Gastrocnemius medialis (tissue), 4 donors: ENCODE measurements at regions not wholly inside any gene's neighbourhood (a gene's known extent, or its start where the extent isn't known, plus 50 kb on each side); places are given as distances from the start of the nearest gene placed in this dataset.

ENCODE experiments used
- ATAC-seq, 2 donors: fragments of 150-250 bp; one replicate each; pipeline ENCODE4 v1.9.1; 2016
- DNase-seq, 2 donors: peaks; one replicate each; pipeline ENCODE4 v3.0.0-alpha.2; 2019
- H3K27ac ChIP-seq, 4 donors: fragments of 200-600 bp; sonication (generic); 1 replicate in 1 of 4; 2 replicates in 3 of 4; pipeline ENCODE4 v1.5.1; 2016 to 2018; ENCODE audit warnings: mild to moderate bottlenecking in 2 of 4, moderate library complexity in 1 of 4
- H3K27me3 ChIP-seq, 3 donors: fragments of 200-600 bp; sonication (generic) in 2 of 3; 1 replicate in 1 of 3; 2 replicates in 2 of 3; pipeline versions ENCODE4 v1.5.1 to v1.6.0; 2016 to 2019; ENCODE audit warnings: mild to moderate bottlenecking in 1 of 3, moderate library complexity in 1 of 3
- H3K36me3 ChIP-seq, 2 donors: fragments of 200-600 bp; sonication (generic) in 1 of 2; one replicate each; pipeline ENCODE4 v1.5.1; 2017 to 2018
- H3K4me1 ChIP-seq, 2 donors: fragments of 200-600 bp; sonication (generic) in 1 of 2; one replicate each; pipeline ENCODE4 v1.5.1; 2016 to 2017; ENCODE audit warnings: mild to moderate bottlenecking in 2 of 2
- H3K4me3 ChIP-seq, 4 donors: fragments of 200-600 bp; sonication (generic) in 3 of 4; 1 replicate in 1 of 4; 2 replicates in 3 of 4; pipeline ENCODE4 v1.5.1; 2016 to 2019; ENCODE audit warnings: mild to moderate bottlenecking in 2 of 4
- H3K9me3 ChIP-seq, 3 donors: fragments of 200-600 bp; sonication (generic) in 2 of 3; 1 replicate in 1 of 3; 2 replicates in 2 of 3; pipeline ENCODE4 v1.5.1; 2016 to 2019
- POLR2A ChIP-seq, 2 donors: fragments of 450-650 bp; IDR thresholded peaks; one replicate each; pipeline ENCODE4 v1.6.1; 2017; ENCODE audit warnings: antibody characterized with exemption in 2 of 2, mild to moderate bottlenecking in 2 of 2, moderate library complexity in 2 of 2
- in situ Hi-C, 4 donors: fragments of 200-750 bp; cut with MboI; loops; one replicate each; pipeline versions ENCODE4 v1.15.0 to v1.8.0; 2017; ENCODE audit warnings: low sequenced_read_pairs in 4 of 4
- intact Hi-C: fragments of 100-400 bp; cut with DNase I; formaldehyde crosslinking; loops from one replicate; pipeline ENCODE4 v1.15.1; 2023; ENCODE audit warnings: low total_unique reads
- TF ChIP-seq, protein P1 (sequence below), 5 experiments: fragments of 450-650 bp in 3 of 5; fragments of 200-600 bp in 2 of 5; sonication (generic) in 2 of 5; IDR thresholded peaks in 4 of 5; conservative IDR thresholded peaks in 1 of 5; 1 replicate in 4 of 5; 2 replicates in 1 of 5; pipeline ENCODE4 v1.5.1; 2016 to 2019; ENCODE audit warnings: antibody characterized with exemption in 5 of 5, mild to moderate bottlenecking in 3 of 5, moderate library complexity in 3 of 5

DNA sequence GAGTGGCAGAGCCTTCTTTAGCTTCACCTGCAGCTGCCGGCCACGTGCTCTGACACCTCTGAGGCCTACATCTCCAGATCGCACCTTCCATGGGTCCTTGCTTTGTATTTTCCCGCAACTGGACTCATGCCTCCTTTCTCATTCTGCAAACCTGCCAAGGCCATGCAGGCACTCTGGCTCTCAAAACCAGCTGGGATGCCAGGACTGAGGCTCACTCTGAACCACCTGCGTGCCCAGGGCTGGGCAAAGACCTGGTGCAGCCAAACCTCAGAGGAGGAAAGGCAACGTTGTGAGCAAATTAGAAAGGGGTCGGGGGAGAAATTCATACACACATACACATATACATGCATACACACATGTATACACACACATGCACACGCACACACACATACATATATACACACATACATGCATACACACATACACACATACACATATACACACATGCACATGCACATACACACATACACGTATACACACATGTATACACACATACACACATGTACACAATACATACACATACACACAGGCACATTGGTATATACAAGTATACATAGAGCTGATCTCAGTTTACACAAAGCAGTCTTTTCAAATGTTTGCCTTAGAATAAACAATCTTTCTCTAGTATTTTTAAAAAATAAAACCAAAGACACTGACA is 125.2 kb downstream of the RTP5 start:
- no peak overlapping the region for H3K27ac ChIP-seq
- in situ Hi-C loops (no loop called here), intact Hi-C loops (no loop called here)
- no peaks in the 10 kb centered on the region for H3K4me1 ChIP-seq
- DNase-seq (no peak), ATAC-seq (no peak)
- TF ChIP-seq, protein P1, sequence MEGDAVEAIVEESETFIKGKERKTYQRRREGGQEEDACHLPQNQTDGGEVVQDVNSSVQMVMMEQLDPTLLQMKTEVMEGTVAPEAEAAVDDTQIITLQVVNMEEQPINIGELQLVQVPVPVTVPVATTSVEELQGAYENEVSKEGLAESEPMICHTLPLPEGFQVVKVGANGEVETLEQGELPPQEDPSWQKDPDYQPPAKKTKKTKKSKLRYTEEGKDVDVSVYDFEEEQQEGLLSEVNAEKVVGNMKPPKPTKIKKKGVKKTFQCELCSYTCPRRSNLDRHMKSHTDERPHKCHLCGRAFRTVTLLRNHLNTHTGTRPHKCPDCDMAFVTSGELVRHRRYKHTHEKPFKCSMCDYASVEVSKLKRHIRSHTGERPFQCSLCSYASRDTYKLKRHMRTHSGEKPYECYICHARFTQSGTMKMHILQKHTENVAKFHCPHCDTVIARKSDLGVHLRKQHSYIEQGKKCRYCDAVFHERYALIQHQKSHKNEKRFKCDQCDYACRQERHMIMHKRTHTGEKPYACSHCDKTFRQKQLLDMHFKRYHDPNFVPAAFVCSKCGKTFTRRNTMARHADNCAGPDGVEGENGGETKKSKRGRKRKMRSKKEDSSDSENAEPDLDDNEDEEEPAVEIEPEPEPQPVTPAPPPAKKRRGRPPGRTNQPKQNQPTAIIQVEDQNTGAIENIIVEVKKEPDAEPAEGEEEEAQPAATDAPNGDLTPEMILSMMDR (IDR thresholded peaks at IDR 0.05 in 4 of 5, conservative IDR thresholded peaks at IDR 0.05 in 1 of 5): no peak
- no peak for TF ChIP-seq POLR2A (IDR thresholded peaks at IDR 0.05)
- H3K4me3 ChIP-seq: no peak overlapping the region
- no peaks in the 10 kb centered on the region for H3K36me3 ChIP-seq
- H3K27me3 ChIP-seq: peaks cover 0 to 8% (median 2%) of the 10 kb centered on the region in 3 donors
- no peaks in the 10 kb centered on the region for H3K9me3 ChIP-seq

DNA sequence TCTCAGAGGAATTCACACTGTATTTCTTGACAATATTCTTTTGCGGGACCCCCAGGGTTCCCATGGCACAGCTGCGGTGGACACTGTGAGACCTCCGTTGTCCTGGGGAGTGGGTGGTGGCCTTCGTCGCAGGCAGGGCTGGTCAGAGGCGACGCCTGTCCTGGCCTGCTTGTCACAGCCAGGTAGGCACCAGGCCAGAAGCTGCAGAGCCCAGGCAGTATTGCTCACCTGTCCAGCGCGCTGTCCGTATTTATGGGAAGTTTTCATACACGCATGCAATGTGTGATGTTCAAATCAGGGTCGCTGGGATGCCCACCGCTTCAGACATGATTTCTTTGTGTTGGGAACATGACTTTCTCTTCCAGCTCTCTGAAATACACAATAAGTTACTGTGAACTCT is 126.6 kb downstream of the RTP5 start:
- ATAC-seq (no peak), DNase-seq (no peak)
- H3K27ac ChIP-seq: no peak overlapping the region
- no peaks in the 10 kb centered on the region for H3K4me1 ChIP-seq
- in situ Hi-C loops (no loop called here), intact Hi-C loops (no loop called here)
- no peak overlapping the region for H3K4me3 ChIP-seq
- TF ChIP-seq, protein P1 (IDR thresholded peaks at IDR 0.05 in 4 of 5, conservative IDR thresholded peaks at IDR 0.05 in 1 of 5): no peak
- peaks cover 0 to 8% (median 6%) of the 10 kb centered on the region in 3 donors for H3K27me3 ChIP-seq
- no peaks in the 10 kb centered on the region for H3K36me3 ChIP-seq
- H3K9me3 ChIP-seq: no peaks in the 10 kb centered on the region

DNA sequence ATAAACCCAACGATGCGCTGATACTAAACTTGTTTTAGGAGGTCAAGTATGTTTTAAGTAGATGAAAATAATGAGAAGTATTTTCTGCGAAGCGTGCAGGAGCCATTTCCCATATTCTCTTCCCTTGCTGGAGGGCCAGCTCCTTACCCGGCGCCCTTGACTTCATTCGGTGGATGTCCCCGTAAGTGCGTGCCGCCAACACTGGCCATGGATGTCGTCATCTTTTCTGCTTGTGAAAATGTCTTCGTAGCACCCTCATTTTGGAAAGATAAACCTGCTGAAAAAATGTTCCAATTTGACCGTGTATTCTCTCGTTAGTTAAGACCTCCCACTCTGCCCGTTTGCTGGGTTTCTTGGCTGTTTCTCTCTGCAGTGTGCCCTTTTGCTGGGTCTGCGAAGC is 127.5 kb downstream of the RTP5 start:
- Histone ChIP-seq H3K27ac (no peak overlapping the region), H3K9me3 (no peaks in the 10 kb centered on the region), H3K36me3 (no peaks in the 10 kb centered on the region), H3K27me3 (peaks cover 2 to 8% (median 6%) of the 10 kb centered on the region in 3 donors), H3K4me3 (no peak overlapping the region), H3K4me1 (no peaks in the 10 kb centered on the region)
- in situ Hi-C loops (no loop called here), intact Hi-C loops (no loop called here)
- no peak for DNase-seq
- TF ChIP-seq, protein P1 (IDR thresholded peaks at IDR 0.05 in 4 of 5, conservative IDR thresholded peaks at IDR 0.05 in 1 of 5): no peak
- TF ChIP-seq POLR2A (IDR thresholded peaks at IDR 0.05): no peak
- ATAC-seq: no peak

DNA sequence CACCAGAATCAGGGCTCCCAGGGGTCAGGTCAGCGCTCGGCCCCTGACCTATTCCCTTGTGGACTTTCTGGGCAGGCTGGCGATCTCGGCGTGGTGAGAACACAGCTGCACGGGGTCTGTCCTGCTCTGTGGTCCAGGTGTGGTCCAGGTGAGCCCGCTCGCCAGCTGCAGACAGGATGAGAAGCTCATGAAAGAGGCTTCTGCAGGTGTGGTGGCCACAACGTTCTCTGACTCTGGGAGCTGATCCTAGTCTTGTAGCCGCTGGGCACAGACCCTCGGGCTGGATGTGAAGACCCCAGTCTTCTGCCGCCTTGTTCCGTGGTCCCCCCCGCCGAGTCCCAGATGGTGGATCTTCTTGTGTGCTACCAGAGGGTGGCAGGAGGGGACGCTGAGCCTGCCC is 129.7 kb downstream of the RTP5 start:
- no peaks in the 10 kb centered on the region for H3K9me3 ChIP-seq
- ATAC-seq: no peak
- no peaks in the 10 kb centered on the region for H3K4me1 ChIP-seq
- H3K36me3 ChIP-seq: no peaks in the 10 kb centered on the region
- no peak for DNase-seq
- peaks cover 3 to 8% (median 6%) of the 10 kb centered on the region in 3 donors for H3K27me3 ChIP-seq
- H3K27ac ChIP-seq: no peak overlapping the region
- intact Hi-C loops (no loop called here), in situ Hi-C loops (no loop called here)
- no peak for TF ChIP-seq POLR2A (IDR thresholded peaks at IDR 0.05)
- TF ChIP-seq, protein P1 (IDR thresholded peaks at IDR 0.05 in 4 of 5, conservative IDR thresholded peaks at IDR 0.05 in 1 of 5): no peak
- H3K4me3 ChIP-seq: no peak overlapping the region

DNA sequence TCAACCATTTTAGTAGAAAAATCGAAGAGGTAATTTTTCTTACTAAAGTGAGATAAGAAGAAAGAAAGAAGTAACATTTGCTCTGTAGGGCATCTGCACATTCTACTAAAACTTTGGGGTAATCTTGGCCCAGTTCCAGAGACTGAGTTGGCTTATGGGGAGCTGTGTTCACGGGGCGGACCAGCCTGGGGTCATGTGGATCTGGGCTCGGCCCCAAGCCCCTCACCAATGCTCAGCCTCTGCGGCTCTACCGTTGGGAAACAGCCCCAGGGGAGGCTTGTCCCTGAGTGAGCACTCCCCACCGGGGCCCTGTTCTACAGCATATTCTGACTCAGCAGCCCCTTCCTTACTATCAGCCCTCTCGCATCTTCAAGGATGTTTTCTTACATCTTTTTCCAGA is 132.3 kb downstream of the RTP5 start:
- in situ Hi-C loops: no loop called here
- no peak for ATAC-seq
- Histone ChIP-seq H3K4me3 (no peak overlapping the region), H3K27ac (no peak overlapping the region), H3K4me1 (no peaks in the 10 kb centered on the region), H3K9me3 (no peaks in the 10 kb centered on the region), H3K27me3 (peaks cover 3 to 8% (median 6%) of the 10 kb centered on the region in 3 donors), H3K36me3 (no peaks in the 10 kb centered on the region)
- DNase-seq: no peak
- intact Hi-C loops: no loop called here
- TF ChIP-seq, protein P1 (IDR thresholded peaks at IDR 0.05 in 4 of 5, conservative IDR thresholded peaks at IDR 0.05 in 1 of 5): no peak
- no peak for TF ChIP-seq POLR2A (IDR thresholded peaks at IDR 0.05)
